ENCODE measurements at regions not wholly inside any gene's neighbourhood (a gene's known extent, or its start where the extent isn't known, plus 50 kb on each side); places are given as distances from the start of the nearest gene placed in this dataset.

DNA sequence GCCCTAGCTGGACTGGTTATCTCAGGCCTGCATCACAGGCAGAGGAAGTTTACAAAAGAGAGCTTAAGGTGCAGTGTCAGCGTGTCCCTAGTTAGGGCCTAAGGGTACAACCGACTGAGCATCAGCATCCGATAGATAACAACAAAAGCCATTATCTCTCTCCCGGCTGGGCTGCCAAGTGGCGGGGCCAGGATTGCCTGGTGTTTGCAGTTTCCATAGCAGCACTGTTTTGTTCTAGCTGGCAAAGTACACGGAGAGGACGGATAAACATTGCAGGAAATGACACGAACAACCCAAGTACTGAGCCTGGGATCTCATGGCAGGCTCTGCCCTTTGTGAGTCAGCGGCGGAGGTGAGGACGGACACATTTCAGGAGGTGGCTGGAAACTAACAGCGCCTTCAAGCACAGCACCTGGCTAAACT is 104.7 kb upstream of the NOCT start:
- TF ChIP-seq, protein P1, sequence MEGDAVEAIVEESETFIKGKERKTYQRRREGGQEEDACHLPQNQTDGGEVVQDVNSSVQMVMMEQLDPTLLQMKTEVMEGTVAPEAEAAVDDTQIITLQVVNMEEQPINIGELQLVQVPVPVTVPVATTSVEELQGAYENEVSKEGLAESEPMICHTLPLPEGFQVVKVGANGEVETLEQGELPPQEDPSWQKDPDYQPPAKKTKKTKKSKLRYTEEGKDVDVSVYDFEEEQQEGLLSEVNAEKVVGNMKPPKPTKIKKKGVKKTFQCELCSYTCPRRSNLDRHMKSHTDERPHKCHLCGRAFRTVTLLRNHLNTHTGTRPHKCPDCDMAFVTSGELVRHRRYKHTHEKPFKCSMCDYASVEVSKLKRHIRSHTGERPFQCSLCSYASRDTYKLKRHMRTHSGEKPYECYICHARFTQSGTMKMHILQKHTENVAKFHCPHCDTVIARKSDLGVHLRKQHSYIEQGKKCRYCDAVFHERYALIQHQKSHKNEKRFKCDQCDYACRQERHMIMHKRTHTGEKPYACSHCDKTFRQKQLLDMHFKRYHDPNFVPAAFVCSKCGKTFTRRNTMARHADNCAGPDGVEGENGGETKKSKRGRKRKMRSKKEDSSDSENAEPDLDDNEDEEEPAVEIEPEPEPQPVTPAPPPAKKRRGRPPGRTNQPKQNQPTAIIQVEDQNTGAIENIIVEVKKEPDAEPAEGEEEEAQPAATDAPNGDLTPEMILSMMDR (IDR thresholded peaks at IDR 0.05; ENCODE audit: extremely low read depth in 1 of 2, insufficient read depth in 1 of 2, low read depth in 1 of 2, low read length in 2 of 2): no peak
- no peak for TF ChIP-seq POLR2A (IDR thresholded peaks at IDR 0.05; ENCODE audit: low read depth, low read length)
